GM19240 (cell line): ENCODE measurements at regions not wholly inside any gene's neighbourhood (a gene's known extent, or its start where the extent isn't known, plus 50 kb on each side); places are given as distances from the start of the nearest gene placed in this dataset.
"Not testable (repeated sequence)": the region's sequence is repeated elsewhere in the genome, so short reads cannot be mapped to it uniquely, and the experiment has no call there.

Source experiments
- DNase-seq: peaks from one replicate; pipeline ENCODE4 v3.0.0; 2011; ENCODE audit warnings: low spot score; ENCODE audit not compliant: insufficient read length

DNA sequence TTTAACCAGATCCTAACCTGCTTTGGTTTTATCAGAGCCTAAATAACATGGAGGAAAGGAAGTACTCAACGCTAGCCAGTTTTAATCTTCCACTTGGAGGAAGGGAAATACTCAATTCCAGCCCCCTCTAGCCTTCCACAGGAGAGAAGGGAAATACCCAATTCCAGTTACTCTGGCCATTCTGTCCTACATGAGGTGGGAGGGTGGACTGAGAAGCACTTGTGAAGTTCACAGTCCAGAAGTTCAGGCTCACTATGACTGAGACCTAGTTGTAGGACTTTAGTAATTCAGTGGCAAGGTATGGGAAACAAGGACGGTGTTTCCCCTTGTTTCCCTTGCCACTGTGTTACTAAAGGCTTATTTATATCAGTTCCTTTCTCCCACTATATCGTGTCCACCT is 672.0 kb downstream of the RFPL4B start:
- no peak for DNase-seq

DNA sequence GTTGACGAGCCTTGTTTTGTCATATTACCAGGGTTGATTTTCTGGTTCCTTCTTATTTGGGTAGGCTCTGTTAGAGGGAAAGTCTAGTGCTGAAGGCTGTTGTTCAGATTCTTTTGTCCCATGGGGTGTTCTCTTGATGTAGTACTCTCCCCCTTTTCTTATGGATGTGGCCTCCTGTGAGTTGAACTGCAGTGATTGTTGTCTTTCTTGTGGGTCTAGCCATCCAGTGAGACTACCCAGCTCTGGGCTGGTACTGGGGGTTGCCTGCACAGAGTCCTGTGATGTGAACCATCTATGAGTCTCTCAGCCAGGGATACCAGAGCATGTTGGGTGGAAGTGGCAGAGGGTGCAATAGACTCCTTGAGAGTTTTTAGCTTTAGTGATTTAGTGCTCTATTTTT is 680.6 kb downstream of the RFPL4B start:
- no peak for DNase-seq

DNA sequence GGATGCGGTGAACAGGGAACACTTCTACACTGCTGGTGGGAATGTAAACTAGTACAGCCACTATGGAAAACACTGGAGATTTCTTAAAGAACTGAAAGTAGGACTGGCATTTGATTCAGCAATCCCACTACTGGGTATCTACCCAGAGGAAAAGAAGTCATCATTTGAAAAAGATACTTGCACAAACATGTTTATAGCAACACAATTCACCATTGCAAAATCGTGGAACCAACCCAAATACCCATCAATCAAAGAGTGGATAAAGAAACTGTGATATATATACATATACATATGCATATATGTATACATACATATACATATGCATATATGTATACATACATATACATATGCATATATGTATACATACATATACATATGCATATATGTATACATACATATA is 682.0 kb downstream of the RFPL4B start:
- DNase-seq, result not testable (repeated sequence)

DNA sequence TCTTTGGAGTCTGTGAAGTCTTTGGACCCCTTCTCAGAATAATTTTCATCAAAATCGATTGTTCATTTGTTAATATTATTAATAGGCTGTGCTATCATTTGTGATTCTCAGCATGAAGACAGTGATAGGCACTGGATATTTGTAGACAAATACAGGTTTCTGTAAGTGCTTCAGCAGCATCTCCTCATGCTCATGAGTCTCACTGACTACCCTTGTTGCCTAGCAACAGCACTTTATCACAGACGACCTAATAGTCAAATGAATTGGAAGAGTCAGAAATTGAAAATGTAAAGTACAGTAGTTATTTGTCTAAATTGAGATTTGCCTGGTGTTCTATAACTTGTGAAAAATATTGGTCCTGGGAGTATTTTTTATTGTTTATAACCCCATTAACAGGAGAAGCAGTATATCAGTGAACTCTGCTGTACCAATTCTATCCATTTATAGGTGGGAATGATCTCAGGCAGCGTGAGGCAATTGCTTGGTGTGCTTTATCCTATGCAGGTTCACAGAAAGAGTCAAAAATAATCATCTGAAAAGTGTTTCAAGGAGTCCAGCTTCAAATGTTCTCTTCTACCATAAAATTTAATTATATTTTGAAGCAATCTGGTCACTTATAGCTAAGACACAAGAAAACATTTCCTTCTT is 684.6 kb downstream of the RFPL4B start:
- DNase-seq, result no peak

DNA sequence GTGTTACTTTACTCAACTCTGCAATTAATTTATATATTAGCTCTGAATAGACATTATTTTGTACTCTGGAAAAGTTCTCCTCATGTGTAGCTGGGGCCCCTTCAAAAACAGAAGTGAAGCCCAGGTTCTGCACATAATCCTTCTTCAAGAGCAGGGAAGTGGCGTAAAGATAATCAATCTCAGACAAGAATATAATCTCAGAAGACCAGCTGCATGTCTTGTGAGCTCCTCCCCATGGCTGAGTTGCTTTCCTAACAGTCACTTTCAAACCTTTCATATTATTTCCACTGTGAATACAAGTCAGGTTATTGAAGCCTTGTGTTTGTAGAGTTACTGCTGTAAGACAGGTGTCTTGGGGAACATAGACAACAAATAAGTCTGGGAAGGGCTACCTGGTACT is 691.9 kb downstream of the RFPL4B start:
- no peak for DNase-seq

DNA sequence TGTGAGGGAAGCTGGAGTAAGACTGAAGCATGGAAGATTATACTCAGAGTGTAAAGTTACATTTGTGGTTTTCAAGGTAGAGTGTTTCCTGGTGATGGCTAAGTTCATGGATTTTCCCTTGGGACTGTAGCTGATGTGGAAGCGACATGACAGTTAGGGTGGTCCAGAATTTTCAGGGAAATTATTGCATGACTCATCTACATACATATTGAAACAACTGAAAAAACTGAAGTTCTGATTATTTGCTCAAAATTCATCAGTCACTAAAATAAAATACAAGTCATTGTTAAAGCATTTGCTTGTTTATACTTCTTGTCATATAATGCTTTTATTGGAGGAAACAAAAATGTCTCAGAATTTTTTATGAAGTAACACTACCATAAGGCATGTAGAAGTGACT is 700.0 kb downstream of the RFPL4B start:
- DNase-seq, result no peak

DNA sequence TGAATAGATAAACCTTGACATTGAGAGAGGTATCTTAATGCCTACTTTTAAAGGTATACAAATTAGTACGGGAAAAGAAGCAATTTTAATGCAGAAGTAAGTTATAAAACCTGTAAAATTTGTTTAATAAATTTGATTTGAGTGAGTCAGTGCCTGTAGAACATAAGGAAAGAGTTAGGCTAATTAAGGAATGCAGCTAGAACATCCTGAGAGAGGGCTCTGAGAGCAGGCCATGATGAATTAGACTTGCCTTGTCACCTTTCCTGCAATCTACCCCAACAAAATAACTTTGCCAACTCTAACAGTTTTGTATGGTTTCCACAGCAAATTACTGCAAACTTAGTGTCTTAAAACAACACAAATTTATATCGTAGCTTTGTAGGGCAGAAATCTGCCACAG is 700.8 kb downstream of the RFPL4B start:
- no peak for DNase-seq

DNA sequence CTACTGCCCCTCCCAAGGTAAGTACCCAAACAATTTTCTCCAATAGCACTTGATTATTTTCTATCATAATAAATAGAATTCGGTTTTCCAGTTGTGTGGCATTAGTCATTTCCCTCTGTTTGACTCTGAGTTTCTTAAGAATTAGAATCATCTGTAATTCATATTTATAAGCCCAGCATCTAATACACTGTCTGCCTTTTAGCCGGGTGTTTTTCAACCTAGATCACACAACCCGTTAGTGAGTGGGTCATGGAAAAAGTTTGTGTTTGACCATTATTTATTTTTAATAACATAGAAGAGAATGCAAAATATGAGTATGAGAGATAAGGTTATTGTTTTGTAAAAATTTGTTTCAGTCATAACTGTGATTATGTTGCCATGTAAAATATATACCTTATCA is 701.6 kb downstream of the RFPL4B start:
- no peak for DNase-seq

DNA sequence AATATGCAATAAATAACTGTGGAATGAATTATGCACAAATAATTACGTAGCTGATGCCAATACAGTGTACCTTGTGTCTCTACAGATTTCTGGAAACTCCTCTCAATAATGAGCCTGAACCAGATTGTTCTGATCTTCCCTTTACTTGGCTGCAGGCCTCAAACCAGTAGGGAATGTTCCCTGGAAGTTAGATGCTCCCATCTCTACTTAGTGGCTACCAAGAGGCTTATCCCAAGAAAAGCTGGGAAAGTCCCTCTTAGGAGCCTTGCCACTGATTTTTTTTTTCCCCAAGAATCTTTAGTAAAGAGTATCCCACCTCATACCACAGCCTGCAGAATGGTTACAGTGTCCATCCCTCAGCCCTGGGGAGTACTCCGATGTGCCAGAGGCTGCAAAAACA is 702.1 kb downstream of the RFPL4B start:
- DNase-seq, result no peak

DNA sequence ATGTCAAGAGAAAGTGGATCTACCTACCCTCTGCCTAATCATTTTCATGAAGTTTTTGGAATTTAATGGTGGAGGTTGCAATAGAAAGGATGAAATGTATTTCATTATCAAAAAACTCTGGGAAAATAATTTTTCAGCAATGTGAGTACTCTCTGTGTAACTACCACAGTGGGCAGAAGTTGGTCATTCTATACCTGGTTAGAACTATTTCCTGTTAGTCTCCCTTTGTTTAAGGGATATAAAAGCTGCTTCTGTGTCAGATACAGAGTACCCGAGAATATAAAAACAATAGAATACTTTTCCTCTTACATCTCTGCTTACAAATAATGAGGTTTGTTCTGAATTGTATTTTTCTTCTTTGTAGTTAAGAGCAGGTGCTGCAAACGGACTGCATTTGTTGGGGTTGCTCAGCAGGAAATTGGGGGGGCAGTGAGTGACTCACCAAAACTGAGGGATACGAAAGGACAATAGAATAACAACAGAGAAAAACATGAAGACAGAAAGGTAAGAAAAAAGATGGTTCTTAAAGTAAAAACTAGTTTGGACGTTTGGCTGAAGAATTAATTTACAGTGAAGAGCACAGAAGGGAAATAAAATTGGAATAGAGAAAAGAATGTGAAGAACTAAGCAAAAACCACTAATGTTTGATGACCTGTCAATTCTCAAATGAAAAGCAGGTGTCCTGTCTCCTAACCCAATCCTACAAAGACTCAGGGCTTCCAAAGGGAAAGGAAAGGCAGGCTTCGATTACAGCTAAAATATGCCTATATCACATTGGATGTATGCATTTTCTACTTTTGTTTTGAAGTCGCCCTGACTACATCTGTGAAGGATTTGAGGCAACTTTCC is 703.1 kb downstream of the RFPL4B start:
- no peak for DNase-seq

DNA sequence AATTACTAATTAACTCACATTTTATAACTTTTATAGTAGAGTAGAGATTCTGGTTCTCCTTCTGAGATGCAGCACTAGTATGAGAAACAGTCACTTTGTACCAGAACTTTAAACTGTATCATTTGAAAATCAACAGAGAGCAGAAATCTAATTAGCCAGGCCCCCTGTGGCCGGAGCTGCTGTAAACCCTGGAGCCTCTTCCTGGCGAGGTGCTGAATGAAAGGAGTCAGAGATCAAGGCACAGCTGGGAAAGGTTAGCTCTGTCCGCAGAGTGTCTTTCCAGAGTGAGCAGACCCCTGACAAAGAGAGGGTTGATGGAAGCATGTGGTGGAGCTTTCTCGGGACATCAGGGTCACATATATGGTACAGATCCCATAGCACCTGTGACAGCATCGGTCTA is 703.8 kb downstream of the RFPL4B start:
- DNase-seq, result no peak

DNA sequence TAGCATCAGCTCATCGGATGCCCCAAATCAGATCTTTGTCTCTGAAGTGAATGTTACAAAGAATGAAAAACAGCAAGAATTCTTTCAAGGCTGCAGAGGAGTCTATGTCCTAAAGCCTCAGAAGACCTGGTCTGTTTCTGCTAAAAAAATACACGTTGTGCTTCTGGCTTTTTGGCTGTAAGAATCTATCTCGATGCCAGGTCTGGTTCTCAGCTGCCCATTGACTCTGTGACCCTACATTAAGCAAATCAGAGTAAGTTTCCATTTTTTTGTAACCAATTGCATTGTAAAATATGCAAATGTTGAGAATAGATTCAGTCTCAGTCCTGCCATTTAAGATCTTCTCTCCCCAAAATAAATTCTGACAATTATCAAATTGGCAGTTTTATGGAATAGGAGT is 705.4 kb downstream of the RFPL4B start:
- DNase-seq, result no peak

DNA sequence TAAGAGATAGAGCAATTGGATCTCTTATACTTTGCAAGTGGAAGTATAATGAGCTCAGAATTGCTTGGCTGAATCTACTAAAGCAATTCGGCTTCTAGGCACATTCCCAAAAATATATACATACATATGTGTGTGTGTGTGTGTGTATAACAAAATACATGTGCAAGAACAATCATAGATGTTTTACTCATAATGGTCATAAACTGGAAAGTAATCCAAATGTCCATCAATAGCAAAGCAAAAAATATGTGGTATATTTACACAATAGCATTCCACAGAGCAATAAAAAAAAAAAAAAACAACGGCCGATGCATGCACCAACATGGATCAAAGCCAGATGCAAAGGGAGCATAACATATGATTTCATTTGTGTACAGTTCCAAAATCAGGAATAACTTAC is 707.9 kb downstream of the RFPL4B start:
- DNase-seq, result no peak

DNA sequence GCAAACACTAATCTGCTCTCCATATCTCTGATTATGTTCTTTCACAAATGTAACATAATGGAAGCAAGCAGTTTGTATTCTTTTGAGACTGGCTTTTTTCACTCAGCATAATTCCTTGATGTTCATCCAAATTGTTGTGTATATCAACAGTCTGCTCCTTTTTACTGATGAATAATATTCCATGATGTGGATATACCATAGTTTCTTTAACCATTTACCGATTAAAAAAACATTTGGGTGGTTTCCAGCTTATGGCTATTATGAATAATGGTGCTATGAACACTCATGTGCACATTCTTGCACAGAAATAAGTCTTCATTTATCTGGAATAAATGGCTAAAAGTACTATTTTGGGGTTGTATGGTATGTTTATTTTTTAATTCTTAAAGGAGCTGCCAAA is 708.9 kb downstream of the RFPL4B start:
- DNase-seq, result no peak

DNA sequence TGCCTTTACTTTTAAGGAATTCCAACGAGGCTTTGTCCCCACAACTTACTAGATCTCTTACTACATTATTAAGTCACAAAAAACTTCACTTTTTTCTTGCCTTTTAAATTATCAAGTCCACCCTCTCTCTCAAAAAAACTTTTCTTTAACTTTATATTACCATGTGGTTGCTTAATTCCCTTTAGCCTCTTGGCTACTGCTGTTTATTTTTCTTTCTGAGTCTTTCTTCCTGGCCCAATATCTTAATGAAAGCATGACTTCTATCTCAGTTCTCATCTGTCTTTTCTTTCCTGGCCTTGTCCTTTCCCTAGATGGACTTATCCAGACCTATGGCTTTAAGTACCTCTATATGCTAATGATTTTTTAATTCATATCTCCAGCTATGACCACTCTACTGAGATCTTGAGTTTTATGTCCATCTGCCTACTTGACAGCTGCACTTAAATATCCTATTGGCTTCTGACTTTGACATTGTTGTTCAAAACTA is 710.5 kb downstream of the RFPL4B start:
- DNase-seq, result no peak

DNA sequence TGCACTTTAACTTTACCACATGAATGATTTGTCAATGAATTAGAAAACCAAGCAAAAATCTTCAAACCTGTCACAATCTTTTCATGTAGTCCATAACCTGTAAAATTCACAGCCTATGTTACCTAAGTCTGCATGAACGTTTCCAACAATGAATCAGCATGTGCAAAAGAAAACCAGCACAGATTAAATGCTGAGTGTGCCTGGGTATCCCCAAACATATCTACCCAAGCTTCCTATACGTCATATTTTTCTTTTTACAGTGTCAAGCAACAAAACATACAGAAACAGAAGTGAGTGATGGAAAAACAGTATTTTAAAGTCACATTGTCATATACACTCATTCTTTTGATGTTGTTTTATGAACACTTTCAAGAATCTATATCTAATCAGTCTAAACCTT is 713.5 kb downstream of the RFPL4B start:
- no peak for DNase-seq

DNA sequence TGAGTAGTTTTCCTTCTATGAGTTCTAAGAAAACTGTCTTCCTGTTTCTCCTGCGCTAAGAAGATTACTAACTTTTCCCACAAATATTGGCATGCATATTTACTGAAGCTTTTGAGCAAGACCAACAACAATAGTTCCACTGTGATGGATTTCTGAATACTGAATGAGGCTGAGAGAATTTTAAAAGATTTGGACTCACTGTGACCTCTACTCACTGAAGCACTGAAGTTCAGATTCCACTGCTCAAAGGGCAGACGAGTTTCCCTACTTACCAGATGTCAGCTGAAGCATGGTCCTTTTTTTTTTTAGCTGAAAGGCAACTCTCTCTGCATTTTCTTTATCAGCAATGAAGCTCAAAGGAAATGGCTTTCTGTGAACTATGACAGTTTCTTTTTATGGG is 718.5 kb downstream of the RFPL4B start:
- DNase-seq, result no peak

DNA sequence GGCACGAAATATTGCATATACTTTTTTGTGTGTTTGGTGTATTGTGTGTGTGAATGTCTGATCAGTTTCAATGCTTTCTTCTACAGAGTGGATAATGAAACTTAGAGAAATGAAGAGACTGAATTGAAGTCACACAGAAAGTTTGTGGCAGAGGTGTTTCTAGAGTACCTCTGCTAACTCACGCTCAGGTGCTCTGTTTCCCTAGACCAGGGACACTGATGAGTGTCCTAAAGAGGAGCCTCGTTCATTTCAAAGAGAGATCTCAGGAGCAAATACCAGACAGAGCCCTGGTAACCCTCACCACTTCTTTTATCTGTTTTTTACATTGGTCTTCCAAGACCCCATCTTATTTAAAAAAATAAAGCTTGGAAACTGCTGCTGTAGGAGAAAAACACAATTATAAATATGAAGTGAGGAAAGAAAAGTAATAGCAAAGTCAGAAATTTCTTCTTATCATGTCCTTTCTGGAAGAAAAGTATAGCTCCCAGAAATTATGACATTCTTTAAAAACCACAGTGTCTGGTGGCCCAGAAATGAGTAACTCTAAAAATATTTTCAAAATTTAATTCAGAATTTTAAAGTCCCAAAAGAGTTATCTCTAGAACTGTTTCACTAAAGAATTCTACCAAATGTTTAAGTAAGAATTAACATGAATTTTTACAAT is 720.6 kb downstream of the RFPL4B start:
- no peak for DNase-seq

DNA sequence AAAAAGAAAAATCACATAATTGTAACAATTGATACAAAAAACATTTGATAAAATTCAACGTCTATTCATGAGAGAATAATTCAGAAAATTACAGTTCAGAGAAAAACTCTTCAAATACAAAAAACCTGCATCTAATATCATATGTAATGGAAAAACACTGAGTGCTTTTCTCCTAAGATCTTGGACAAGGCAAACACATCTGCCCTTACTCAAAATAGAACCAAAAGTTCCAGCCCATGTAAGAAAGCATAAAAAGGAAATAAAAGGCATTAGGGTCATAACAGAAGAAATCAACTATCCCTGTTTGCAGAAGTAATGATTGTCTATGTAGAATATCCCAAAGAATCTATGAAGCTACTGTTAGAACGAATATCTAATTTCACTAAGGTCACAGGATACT is 721.4 kb downstream of the RFPL4B start:
- DNase-seq, result no peak

DNA sequence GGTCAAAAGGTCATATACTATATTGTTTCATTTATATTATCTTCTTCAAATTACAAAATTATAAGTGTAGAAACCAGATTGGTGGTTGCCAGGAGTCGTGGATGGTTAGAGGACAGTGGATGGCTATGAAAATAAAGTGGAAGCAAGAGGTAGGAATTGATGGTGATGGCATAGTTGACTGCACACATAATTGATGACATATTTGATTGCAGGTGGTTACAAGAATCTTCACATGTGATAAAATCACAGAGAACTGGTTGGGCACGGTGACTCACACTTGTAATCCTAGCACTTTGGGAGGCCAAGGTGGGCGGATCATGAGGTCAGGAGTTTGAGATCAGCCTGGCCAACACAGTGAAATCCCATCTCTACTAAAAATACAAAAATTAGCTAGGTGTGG is 723.6 kb downstream of the RFPL4B start:
- DNase-seq, result not testable (repeated sequence)

DNA sequence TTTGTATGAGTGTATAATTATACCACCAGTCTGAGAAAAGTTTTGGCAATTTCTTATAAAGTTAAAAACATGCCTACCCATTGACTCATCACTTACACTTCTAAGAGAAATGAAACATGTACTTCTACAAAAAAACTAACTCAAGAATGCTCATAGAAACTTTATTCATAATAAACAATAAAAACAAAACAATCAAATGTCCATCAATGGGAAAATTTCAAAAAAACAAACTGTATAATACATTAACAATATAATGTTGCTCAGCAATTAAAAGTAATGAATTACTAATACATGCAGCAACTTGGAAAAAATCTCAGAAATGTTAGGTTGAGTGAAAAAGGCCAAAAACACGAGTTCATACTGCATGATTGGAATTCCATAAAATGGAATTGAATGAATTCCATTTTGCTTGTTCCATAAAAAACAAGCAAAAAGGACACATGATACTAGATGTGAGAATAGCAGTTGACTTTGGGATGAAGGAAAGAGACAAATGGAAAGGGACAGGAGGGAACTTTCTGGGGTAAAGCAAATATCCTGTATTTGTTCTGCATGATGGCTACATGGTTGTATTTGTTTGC is 726.6 kb downstream of the RFPL4B start:
- DNase-seq, result no peak

DNA sequence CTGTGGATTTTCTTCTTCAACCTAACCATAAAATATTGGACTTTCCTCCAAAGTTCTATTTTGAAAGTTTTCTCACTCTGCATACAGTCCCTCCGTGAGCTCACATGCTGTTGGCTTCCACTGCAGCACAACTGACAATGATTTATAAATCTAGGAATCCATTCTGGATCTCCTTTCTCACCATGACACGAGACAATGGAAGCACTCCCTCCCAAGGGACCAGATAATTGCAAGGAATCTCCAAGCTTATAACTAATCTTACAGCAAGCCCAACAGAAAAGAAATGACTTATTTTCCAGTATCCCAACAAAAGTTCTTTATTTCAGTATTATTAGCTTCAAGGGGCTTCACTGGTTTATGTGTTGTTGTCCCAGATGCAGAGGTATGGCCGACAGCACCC is 729.0 kb downstream of the RFPL4B start:
- no peak for DNase-seq
